ENCODE measurements at regions not wholly inside any gene's neighbourhood (a gene's known extent, or its start where the extent isn't known, plus 50 kb on each side); places are given as distances from the start of the nearest gene placed in this dataset.

GRCh38 chr1:201749059-201749690, 79.8 kb upstream of the IPO9 start:
- DNase-seq (ENCODE audit: low read depth in 3 of 3), result no peak

GRCh38 chr1:201750120-201750519, 78.8 kb upstream of the IPO9 start:
- no peak for DNase-seq (ENCODE audit: low read depth in 3 of 3)

GRCh38 chr1:201750934-201751333, 78.0 kb upstream of the IPO9 start:
- no peak for DNase-seq (ENCODE audit: low read depth in 3 of 3)

GRCh38 chr1:201751872-201752271, 77.1 kb upstream of the IPO9 start:
- DNase-seq (ENCODE audit: low read depth in 3 of 3), result no peak

GRCh38 chr1:201752333-201752732, 76.6 kb upstream of the IPO9 start:
- no peak for DNase-seq (ENCODE audit: low read depth in 3 of 3)

GRCh38 chr1:201753492-201753891, 75.5 kb upstream of the IPO9 start:
- no peak for DNase-seq (ENCODE audit: low read depth in 3 of 3)

- DNase-seq (ENCODE audit: low read depth in 3 of 3), result no peak
Measured at GRCh38 chr1:201754353-201754752, 74.6 kb upstream of the IPO9 start.

GRCh38 chr1:201755200-201755599, 73.8 kb upstream of the IPO9 start:
- DNase-seq (ENCODE audit: low read depth in 3 of 3), result no peak

GRCh38 chr1:201756406-201756805, 72.6 kb upstream of the IPO9 start:
- no peak for DNase-seq (ENCODE audit: low read depth in 3 of 3)

GRCh38 chr1:201758499-201759050, 70.4 kb upstream of the IPO9 start:
- DNase-seq (ENCODE audit: low read depth in 3 of 3), result no peak

GRCh38 chr1:201759194-201759815, 69.7 kb upstream of the IPO9 start:
- DNase-seq (ENCODE audit: low read depth in 3 of 3), result no peak

GRCh38 chr1:201760516-201760915, 68.4 kb upstream of the IPO9 start:
- no peak for DNase-seq (ENCODE audit: low read depth in 3 of 3)

- DNase-seq (ENCODE audit: low read depth in 3 of 3), result no peak
Measured at GRCh38 chr1:201761178-201761577, 67.8 kb upstream of the IPO9 start.

- no peak for DNase-seq (ENCODE audit: low read depth in 3 of 3)
Measured at GRCh38 chr1:201761871-201762270, 67.1 kb upstream of the IPO9 start.

GRCh38 chr1:201762381-201762780, 66.6 kb upstream of the IPO9 start:
- DNase-seq (ENCODE audit: low read depth in 3 of 3), result no peak

GRCh38 chr1:201763455-201764140, 65.4 kb upstream of the IPO9 start:
- no peak for DNase-seq (ENCODE audit: low read depth in 3 of 3)

GRCh38 chr1:201764166-201764565, 64.8 kb upstream of the IPO9 start:
- DNase-seq (ENCODE audit: low read depth in 3 of 3), result no peak

GRCh38 chr1:201764579-201764978, 64.4 kb upstream of the IPO9 start:
- no peak for DNase-seq (ENCODE audit: low read depth in 3 of 3)

- DNase-seq (ENCODE audit: low read depth in 3 of 3), result no peak
Measured at GRCh38 chr1:201766131-201766866, 62.7 kb upstream of the IPO9 start.

- no peak for DNase-seq (ENCODE audit: low read depth in 3 of 3)
Measured at GRCh38 chr1:201767339-201767738, 61.6 kb upstream of the IPO9 start.

- no peak for DNase-seq (ENCODE audit: low read depth in 3 of 3)
Measured at GRCh38 chr1:201769072-201769471, 59.9 kb upstream of the IPO9 start.

- no peak for DNase-seq (ENCODE audit: low read depth in 3 of 3)
Measured at GRCh38 chr1:201769966-201770365, 59.0 kb upstream of the IPO9 start.
